Retinal pigment epithelial cell (primary cell): ENCODE measurements at regions not wholly inside any gene's neighbourhood (a gene's known extent, or its start where the extent isn't known, plus 50 kb on each side); places are given as distances from the start of the nearest gene placed in this dataset.

Experiments
- DNase-seq: peaks from one replicate; pipeline ENCODE4 v3.0.0-alpha.2; 2010; ENCODE audit warnings: low read depth
- H3K4me3 ChIP-seq: 2 replicates; pipeline ENCODE4 v1.5.1; 2011; ENCODE audit warnings: mild to moderate bottlenecking, low read length, control low read depth, moderate library complexity
- TF ChIP-seq, protein P1 (sequence below): conservative IDR thresholded peaks from 2 replicates; pipeline ENCODE4 v1.5.1; 2011; ENCODE audit warnings: low read depth, low read length, control low read depth, inconsistent platforms

DNA sequence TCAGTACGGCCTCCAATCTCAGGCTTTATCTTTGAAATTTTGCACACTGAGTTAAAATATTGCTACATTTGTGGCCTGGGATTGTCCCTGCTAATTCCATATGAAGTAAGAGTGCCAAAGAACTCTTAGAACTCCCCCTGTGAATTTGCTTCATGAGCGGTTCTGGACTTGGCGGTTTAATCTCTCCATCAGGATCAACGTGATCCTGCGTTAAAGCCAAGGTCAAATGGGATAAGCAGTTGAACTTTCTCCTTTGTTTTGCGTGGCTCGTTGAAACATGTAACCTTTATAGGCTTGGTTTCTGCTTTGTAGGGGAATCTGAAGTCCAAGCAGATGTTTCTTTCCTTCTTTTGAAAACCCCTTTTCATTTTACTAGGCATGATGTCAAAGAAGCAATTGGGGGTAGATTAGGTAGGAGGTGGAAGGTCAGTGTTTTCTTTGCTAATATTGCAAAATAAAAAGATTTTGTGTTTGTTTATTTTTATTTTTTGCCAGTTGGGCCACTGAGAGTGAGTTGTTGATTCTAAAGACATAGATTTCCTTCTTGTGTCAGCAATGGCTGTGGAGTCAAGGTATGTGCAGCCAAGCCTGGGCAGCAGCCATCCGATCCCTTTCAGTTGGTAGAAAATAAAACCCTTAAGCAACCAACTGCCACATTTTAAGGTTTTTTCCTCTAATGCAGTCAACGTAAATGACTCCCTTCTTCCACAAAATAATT is 390.8 kb downstream of the NNT start:
- TF ChIP-seq, protein P1, sequence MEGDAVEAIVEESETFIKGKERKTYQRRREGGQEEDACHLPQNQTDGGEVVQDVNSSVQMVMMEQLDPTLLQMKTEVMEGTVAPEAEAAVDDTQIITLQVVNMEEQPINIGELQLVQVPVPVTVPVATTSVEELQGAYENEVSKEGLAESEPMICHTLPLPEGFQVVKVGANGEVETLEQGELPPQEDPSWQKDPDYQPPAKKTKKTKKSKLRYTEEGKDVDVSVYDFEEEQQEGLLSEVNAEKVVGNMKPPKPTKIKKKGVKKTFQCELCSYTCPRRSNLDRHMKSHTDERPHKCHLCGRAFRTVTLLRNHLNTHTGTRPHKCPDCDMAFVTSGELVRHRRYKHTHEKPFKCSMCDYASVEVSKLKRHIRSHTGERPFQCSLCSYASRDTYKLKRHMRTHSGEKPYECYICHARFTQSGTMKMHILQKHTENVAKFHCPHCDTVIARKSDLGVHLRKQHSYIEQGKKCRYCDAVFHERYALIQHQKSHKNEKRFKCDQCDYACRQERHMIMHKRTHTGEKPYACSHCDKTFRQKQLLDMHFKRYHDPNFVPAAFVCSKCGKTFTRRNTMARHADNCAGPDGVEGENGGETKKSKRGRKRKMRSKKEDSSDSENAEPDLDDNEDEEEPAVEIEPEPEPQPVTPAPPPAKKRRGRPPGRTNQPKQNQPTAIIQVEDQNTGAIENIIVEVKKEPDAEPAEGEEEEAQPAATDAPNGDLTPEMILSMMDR: no peak
- H3K4me3 ChIP-seq: no peak overlapping the region
- no peak for DNase-seq

DNA sequence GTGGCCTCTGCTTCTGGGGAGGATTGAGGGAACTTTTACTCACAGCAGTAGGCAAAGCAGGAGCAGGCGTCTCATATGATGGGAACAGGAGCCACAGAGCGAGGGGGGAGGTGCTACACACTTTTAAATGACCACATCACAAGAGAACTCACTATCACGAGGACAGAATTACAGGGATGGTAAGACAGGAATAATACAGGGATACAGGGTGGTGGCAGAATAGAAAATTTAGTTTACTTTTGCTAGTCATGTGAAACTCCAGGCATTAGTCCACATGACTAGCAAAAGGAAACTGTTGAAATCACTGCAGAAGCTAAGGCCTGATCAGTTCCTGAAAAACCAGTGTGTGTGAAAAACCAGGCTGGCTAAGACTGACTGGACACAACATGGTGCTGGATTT is 382.4 kb downstream of the NNT start:
- TF ChIP-seq, protein P1: no peak
- H3K4me3 ChIP-seq: no peak overlapping the region
- no peak for DNase-seq

DNA sequence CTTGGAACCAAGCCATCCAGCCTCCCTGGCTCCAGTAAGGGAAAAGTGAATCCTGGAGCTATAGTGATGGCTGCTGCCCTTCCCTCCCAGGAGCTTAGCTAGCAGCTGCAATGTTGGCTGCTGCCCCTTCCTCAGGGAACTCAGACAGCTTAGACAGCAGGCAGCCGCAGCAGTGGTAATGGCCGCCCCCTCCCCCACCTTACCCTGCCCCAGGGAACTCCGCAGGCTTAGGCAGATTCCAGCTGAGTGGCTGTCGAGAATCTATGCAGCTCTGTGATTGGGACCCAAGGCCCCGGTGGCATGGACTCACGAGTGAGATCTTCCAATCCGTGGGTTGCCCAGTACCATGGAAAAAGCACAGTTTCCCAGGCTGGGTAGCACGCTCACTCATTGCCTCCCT is 378.6 kb downstream of the NNT start:
- DNase-seq: no peak
- no peak overlapping the region for H3K4me3 ChIP-seq
- TF ChIP-seq, protein P1: no peak

DNA sequence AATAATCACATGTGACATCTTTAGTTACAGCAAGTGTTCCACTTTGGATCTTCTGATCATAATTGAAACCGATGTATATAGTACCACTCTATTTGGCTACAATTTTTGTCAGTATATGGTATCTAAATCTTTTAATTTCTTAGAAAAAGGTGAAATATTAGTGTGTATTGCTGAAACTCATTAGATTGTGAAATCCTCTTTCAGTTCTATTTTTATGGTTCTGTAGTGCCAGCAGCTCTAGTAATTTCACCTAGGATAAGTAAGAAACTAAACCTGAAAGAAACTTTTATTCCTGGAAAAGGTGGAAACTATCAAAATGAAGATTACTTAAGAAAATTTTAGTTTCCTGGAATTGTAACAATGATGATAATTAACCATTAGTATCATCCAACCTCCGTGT is 370.9 kb downstream of the NNT start:
- no peak overlapping the region for H3K4me3 ChIP-seq
- TF ChIP-seq, protein P1: no peak
- no peak for DNase-seq

DNA sequence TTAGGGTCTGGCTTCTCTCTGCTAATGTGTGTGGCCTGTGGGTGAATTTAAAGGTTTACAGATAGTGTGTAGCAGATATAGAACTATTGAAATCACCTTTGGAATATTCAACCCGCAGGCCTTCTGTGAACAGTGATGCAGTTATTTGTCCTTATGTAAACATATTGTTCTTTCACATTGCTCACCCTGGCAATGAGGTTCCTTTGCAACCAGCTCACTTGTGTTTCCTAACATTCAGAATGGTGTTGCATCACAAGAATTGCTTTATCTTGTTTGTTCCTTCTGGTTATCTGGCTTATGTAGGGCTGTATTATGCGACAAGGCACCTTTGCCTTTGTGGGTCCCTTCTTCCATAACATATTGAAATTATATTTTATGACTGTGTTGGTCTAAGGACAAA is 370.3 kb downstream of the NNT start:
- DNase-seq: no peak
- H3K4me3 ChIP-seq: no peak overlapping the region
- TF ChIP-seq, protein P1: no peak

DNA sequence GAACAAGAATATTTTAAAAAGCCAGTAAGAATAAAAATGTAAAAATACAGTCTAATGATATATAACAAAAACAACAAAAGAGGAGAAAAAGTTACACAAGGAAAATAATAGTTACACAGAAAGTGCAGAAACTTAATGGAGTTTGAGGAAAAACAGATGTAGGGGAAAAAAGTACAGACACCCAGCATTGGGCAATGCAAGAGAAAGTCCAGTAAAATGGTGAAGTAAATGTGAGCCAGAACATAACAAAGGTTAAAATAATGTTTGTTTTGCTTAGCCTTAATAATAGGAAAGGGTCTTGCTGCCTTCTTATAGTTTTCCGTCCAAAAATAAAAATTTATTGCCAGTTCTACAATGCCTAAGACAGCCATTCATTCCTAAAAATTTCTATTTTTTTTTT is 364.2 kb downstream of the NNT start:
- no peak for DNase-seq
- H3K4me3 ChIP-seq: no peak overlapping the region
- TF ChIP-seq, protein P1: no peak

DNA sequence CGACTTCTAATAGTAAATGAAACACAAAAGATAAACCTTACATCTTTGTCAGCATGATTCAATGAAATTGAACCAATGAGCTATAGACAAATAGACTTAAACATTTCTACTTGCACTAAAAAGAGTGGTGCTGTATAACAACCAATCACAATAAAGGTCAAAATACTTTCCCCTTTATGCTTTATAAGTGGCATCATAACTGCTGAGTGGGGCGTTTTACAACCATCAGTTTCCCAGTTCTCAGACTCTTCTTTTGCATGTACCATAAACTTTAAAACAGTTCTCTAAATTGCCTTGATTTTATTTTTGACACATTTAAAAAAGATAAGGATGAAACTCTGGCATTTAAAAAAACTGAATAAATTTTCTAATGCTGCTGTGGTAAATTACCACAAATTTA is 356.2 kb downstream of the NNT start:
- DNase-seq: no peak
- H3K4me3 ChIP-seq: no peak overlapping the region
- TF ChIP-seq, protein P1: no peak
